ENCODE measurements at regions not wholly inside any gene's neighbourhood (a gene's known extent, or its start where the extent isn't known, plus 50 kb on each side); places are given as distances from the start of the nearest gene placed in this dataset.
"Not testable (repeated sequence)": the region's sequence is repeated elsewhere in the genome, so short reads cannot be mapped to it uniquely, and the experiment has no call there.

GRCh38 chr4:170526471-170526870 is 436.7 kb upstream of the AADAT start:
- DNase-seq, result no peak

GRCh38 chr4:170522427-170522970 is 432.7 kb upstream of the AADAT start:
- DNase-seq, result no peak

- no peak for DNase-seq
These were observed 407.9 kb upstream of the AADAT start for GRCh38 chr4:170497689-170498088.

- no peak for DNase-seq
These were observed 407.4 kb upstream of the AADAT start for GRCh38 chr4:170497112-170497511.

- no peak for DNase-seq
These were observed 402.2 kb upstream of the AADAT start for GRCh38 chr4:170491981-170492380.

- DNase-seq, result no peak
These were observed 386.6 kb upstream of the AADAT start for GRCh38 chr4:170476351-170476750.

GRCh38 chr4:170465429-170465828 is 375.7 kb upstream of the AADAT start:
- DNase-seq, result no peak

GRCh38 chr4:170464614-170465197 is 374.9 kb upstream of the AADAT start:
- no peak for DNase-seq

- DNase-seq, result no peak
These were observed 357.0 kb upstream of the AADAT start for GRCh38 chr4:170446782-170447181.

GRCh38 chr4:170441146-170441545 is 351.4 kb upstream of the AADAT start:
- not testable (repeated sequence) for DNase-seq

- no peak for DNase-seq
These were observed 339.2 kb upstream of the AADAT start for GRCh38 chr4:170428929-170429328.

GRCh38 chr4:170425521-170426143 is 335.9 kb upstream of the AADAT start:
- no peak for DNase-seq

GRCh38 chr4:170425040-170425439 is 335.3 kb upstream of the AADAT start:
- DNase-seq, result no peak

- no peak for DNase-seq
These were observed 333.4 kb upstream of the AADAT start for GRCh38 chr4:170423137-170423536.

- DNase-seq, result no peak
These were observed 330.5 kb upstream of the AADAT start for GRCh38 chr4:170420255-170420693.

- DNase-seq, result no peak
These were observed 325.2 kb upstream of the AADAT start for GRCh38 chr4:170414961-170415360.

GRCh38 chr4:170414360-170414759 is 324.6 kb upstream of the AADAT start:
- no peak for DNase-seq

- DNase-seq, result no peak
These were observed 324.2 kb upstream of the AADAT start for GRCh38 chr4:170413951-170414350.

- no peak for DNase-seq
These were observed 310.6 kb upstream of the AADAT start for GRCh38 chr4:170400361-170400760.

- DNase-seq, result no peak
These were observed 310.0 kb upstream of the AADAT start for GRCh38 chr4:170399581-170400293.

- DNase-seq, result no peak
These were observed 308.5 kb upstream of the AADAT start for GRCh38 chr4:170398218-170398617.

- DNase-seq, result no peak
These were observed 306.0 kb upstream of the AADAT start for GRCh38 chr4:170395773-170396172.

GRCh38 chr4:170391066-170391740 is 301.4 kb upstream of the AADAT start:
- DNase-seq, result no peak
